WI38 (cell line): ENCODE measurements at regions not wholly inside any gene's neighbourhood (a gene's known extent, or its start where the extent isn't known, plus 50 kb on each side); places are given as distances from the start of the nearest gene placed in this dataset.

Experiments used
- H3K4me3 ChIP-seq: 2 replicates; pipeline ENCODE4 v1.5.1; 2011; ENCODE audit warnings: low read depth, mild to moderate bottlenecking, control low read depth, low read length
- CTCF ChIP-seq: IDR thresholded peaks from 2 replicates; pipeline ENCODE4 v1.5.1; 2012; ENCODE audit warnings: low read depth, mild to moderate bottlenecking, control low read depth, low read length

- H3K4me3 ChIP-seq: no peak overlapping the region
- TF ChIP-seq CTCF: no peak
These were observed 2180.1 kb downstream of the TP53TG3F start for GRCh38 chr16:35639233-35640205.

GRCh38 chr16:35642322-35642835, 2183.0 kb downstream of the TP53TG3F start:
- no peak overlapping the region for H3K4me3 ChIP-seq
- TF ChIP-seq CTCF: no peak

- TF ChIP-seq CTCF: no peak
- no peak overlapping the region for H3K4me3 ChIP-seq
These were observed 2192.4 kb downstream of the TP53TG3F start for GRCh38 chr16:35651841-35652240.

- TF ChIP-seq CTCF: no peak
- no peak overlapping the region for H3K4me3 ChIP-seq
These were observed 2204.8 kb downstream of the TP53TG3F start for GRCh38 chr16:35664091-35664693.

GRCh38 chr16:35685085-35685484, 2225.7 kb downstream of the TP53TG3F start:
- no peak for TF ChIP-seq CTCF
- H3K4me3 ChIP-seq: no peak overlapping the region

GRCh38 chr16:35686595-35686994, 2227.2 kb downstream of the TP53TG3F start:
- no peak overlapping the region for H3K4me3 ChIP-seq
- no peak for TF ChIP-seq CTCF

GRCh38 chr16:35687071-35687470, 2227.7 kb downstream of the TP53TG3F start:
- no peak overlapping the region for H3K4me3 ChIP-seq
- no peak for TF ChIP-seq CTCF
